ENCODE measurements at regions not wholly inside any gene's neighbourhood (a gene's known extent, or its start where the extent isn't known, plus 50 kb on each side); places are given as distances from the start of the nearest gene placed in this dataset.

- ChIA-PET CTCF (no interaction called here), POLR2A (ENCODE audit: unreplicated experiment) (interaction anchor here (0.6 kb wide), 1 partner anchor 19 kb away, joined by 3 read pairs; no protein-coding TSS in a partner anchor)
- intact Hi-C loops (cut with micrococcal nuclease) (no loop called here), dilution Hi-C loops (cut with HindIII; ENCODE audit: low sequenced_read_pairs, unreplicated experiment) (no loop called here), in situ Hi-C loops (cut with MboI; ENCODE audit: low sequenced_read_pairs) (no loop called here)
- Histone ChIP-seq H3K79me1 (ENCODE audit: low read depth in 1 of 2, low read length in 2 of 2) (0 out of 4 replicates have a peak, but pooled peaks cover 0 to 4% of the 10 kb centered on the region in 2 experiments), H3K4ac (ENCODE audit: low read depth, low read length) (peak overlapping the region; percentile 69), H2BK15ac (ENCODE audit: low read depth, low read length) (peak overlapping the region; percentile 30; the same call in 1 of the 3 replicates), H3K4me2 (ENCODE audit: low read depth, low read length) (peak overlapping the region; percentile 93), H2BK20ac (ENCODE audit: low read depth, low read length) (peak overlapping the region; percentile 60), H3K23ac (ENCODE audit: low read depth, low read length) (peak overlapping the region; percentile 80), H3K9me1 (ENCODE audit: insufficient read depth, low read length) (no peaks in the 10 kb centered on the region; the same call in 1 of the 2 replicates), H3K4me3 (ENCODE audit: insufficient read depth, low read depth, low read length) (peak overlapping the region; percentile 35), H2BK5ac (ENCODE audit: low read depth, low read length, poor library complexity, severe bottlenecking) (peak overlapping the region; percentile 85), H3K9me3 (ENCODE audit: control insufficient read depth, insufficient read depth, low read length) (no peaks in the 10 kb centered on the region), H3K56ac (ENCODE audit: extremely low read depth, insufficient read depth, low read length) (peak overlapping the region; percentile 79), H4K5ac (ENCODE audit: low read depth, low read length) (peak overlapping the region; percentile 97), H2AFZ (replicated peaks; ENCODE audit: low read length, poor library complexity) (peak overlapping the region; percentile 89), H3K4me1 (ENCODE audit: control insufficient read depth, insufficient read depth, low read length) (peaks cover 10% of the 10 kb centered on the region), H3K9ac (ENCODE audit: low read depth, low read length) (peak overlapping the region; percentile 90), H3K18ac (ENCODE audit: low read depth, low read length) (peak overlapping the region; percentile 96), H3K27ac (ENCODE audit: insufficient read depth, low read length) (peak overlapping the region; percentile 96), H3K27me3 (ENCODE audit: control insufficient read depth, insufficient read depth, low read length) (no peaks in the 10 kb centered on the region), H3K36me3 (ENCODE audit: control insufficient read depth, insufficient read depth, low read length) (no peaks in the 10 kb centered on the region), H4K20me1 (ENCODE audit: insufficient read depth, low read length) (no peaks in the 10 kb centered on the region), H2AK5ac (ENCODE audit: low read depth, low read length) (no peak overlapping the region), H2AK9ac (replicated peaks; ENCODE audit: low read depth, low read length, poor library complexity) (peak overlapping the region; percentile 29), H2BK120ac (ENCODE audit: low read depth, low read length) (peak overlapping the region; percentile 84), H3K14ac (replicated peaks; ENCODE audit: low read depth, low read length) (peak overlapping the region; percentile 89), H4K91ac (ENCODE audit: insufficient read depth, low read depth, low read length) (peak overlapping the region; percentile 88), H4K8ac (ENCODE audit: low read depth in 2 of 2, low read length in 2 of 2) (peak overlapping the region; percentile 33 to 88)
- TF ChIP-seq MAFK (IDR thresholded peaks at IDR 0.05; ENCODE audit: low read depth, low read length) (peak; percentile 33; the same call in 1 of the 2 replicates), SMC3 (IDR thresholded peaks at IDR 0.05; ENCODE audit: low read depth, low read length) (no peak), NFE2L2 (IDR thresholded peaks at IDR 0.05; ENCODE audit: low read depth, low read length) (no peak), ELK1 (IDR thresholded peaks at IDR 0.05; ENCODE audit: borderline replicate concordance, low read depth, low read length) (no peak)
- TF ChIP-seq, protein P1, sequence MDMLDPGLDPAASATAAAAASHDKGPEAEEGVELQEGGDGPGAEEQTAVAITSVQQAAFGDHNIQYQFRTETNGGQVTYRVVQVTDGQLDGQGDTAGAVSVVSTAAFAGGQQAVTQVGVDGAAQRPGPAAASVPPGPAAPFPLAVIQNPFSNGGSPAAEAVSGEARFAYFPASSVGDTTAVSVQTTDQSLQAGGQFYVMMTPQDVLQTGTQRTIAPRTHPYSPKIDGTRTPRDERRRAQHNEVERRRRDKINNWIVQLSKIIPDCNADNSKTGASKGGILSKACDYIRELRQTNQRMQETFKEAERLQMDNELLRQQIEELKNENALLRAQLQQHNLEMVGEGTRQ (IDR thresholded peaks at IDR 0.05; ENCODE audit: low read depth, low read length) = no peak
- no TSS peak for BruUV-seq (replicated peaks)
- no CpG with 5 or more reads among the region's 6 CpGs for WGBS, 2 experiments (ENCODE audit: extremely low coverage in 2 of 2, insufficient read length in 1 of 2)
- ATAC-seq (ENCODE audit: low read depth) (peak; percentile 93), DNase-seq (peak; percentile 81)
These were observed 91.8 kb upstream of the PFN2 start for GRCh38 chr3:150062492-150062891.

All from IMR-90 (cell line).